ENCODE measurements at regions not wholly inside any gene's neighbourhood (a gene's known extent, or its start where the extent isn't known, plus 50 kb on each side); places are given as distances from the start of the nearest gene placed in this dataset.

DNA sequence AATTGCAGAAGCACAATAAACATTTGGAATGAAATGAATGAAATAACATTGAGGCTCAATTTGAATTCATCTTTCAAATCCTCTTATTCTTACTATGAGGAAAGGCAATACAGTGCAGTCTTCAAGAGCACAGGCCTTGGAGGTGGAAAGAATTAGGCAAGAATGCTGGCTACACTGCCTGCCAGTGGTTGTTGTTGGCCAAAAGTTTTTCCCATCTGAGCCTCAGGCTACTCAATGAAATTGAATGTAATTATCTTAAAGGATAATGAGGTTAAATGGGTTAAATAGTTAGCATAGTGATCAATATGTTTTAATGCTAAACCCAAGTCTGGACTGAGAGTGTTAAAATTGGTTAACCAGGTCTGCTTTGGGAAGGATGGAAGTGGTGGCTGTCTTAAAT is 140.9 kb downstream of the MBL2 start:
- Mint-ChIP-seq H3K4me1 (ENCODE audit: low read depth, unreplicated experiment) (no peaks in the 10 kb centered on the region), H3K36me3 (ENCODE audit: insufficient read depth, unreplicated experiment) (no peaks in the 10 kb centered on the region), H3K27ac (ENCODE audit: unreplicated experiment) (no peak overlapping the region), H3K9me3 (ENCODE audit: low read depth, unreplicated experiment) (no peaks in the 10 kb centered on the region), H3K27me3 (ENCODE audit: unreplicated experiment) (no peaks in the 10 kb centered on the region), H3K4me3 (ENCODE audit: low read depth, unreplicated experiment) (no peak overlapping the region)
- intact Hi-C loops (cut with micrococcal nuclease; ENCODE audit: unreplicated experiment): no loop called here
- CTCF ChIA-PET: no interaction called here
- BruUV-seq (replicated peaks): no TSS peak
- TF ChIP-seq, protein P1, sequence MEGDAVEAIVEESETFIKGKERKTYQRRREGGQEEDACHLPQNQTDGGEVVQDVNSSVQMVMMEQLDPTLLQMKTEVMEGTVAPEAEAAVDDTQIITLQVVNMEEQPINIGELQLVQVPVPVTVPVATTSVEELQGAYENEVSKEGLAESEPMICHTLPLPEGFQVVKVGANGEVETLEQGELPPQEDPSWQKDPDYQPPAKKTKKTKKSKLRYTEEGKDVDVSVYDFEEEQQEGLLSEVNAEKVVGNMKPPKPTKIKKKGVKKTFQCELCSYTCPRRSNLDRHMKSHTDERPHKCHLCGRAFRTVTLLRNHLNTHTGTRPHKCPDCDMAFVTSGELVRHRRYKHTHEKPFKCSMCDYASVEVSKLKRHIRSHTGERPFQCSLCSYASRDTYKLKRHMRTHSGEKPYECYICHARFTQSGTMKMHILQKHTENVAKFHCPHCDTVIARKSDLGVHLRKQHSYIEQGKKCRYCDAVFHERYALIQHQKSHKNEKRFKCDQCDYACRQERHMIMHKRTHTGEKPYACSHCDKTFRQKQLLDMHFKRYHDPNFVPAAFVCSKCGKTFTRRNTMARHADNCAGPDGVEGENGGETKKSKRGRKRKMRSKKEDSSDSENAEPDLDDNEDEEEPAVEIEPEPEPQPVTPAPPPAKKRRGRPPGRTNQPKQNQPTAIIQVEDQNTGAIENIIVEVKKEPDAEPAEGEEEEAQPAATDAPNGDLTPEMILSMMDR (IDR thresholded peaks at IDR 0.05; ENCODE audit: unreplicated experiment): no peak
- no peak for DNase-seq

DNA sequence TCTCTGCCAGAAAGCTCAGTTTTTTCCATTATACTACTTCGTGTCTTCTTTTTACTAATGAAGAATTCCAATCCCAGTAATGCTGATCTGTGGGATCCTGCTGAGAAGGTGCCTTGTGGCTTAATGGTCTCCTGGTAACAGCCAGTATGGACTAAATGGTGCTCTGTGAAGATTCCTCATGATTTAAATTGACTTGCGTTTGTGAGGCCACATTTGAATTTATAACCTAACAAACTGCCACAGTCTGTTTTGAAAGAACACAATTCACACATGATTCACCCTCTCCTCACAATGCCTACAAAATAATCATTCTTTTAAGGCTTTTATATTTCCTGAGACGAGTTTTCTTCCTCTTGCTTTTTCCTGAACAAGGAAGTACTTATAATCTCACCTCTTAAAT is 140.0 kb downstream of the MBL2 start:
- CTCF ChIA-PET: no interaction called here
- Mint-ChIP-seq H3K4me1 (ENCODE audit: low read depth, unreplicated experiment) (peaks cover 7% of the 10 kb centered on the region), H3K27ac (ENCODE audit: unreplicated experiment) (no peak overlapping the region), H3K27me3 (ENCODE audit: unreplicated experiment) (no peaks in the 10 kb centered on the region), H3K9me3 (ENCODE audit: low read depth, unreplicated experiment) (no peaks in the 10 kb centered on the region), H3K36me3 (ENCODE audit: insufficient read depth, unreplicated experiment) (no peaks in the 10 kb centered on the region), H3K4me3 (ENCODE audit: low read depth, unreplicated experiment) (no peak overlapping the region)
- intact Hi-C loops (cut with micrococcal nuclease; ENCODE audit: unreplicated experiment): no loop called here
- TF ChIP-seq, protein P1 (IDR thresholded peaks at IDR 0.05; ENCODE audit: unreplicated experiment): no peak
- no TSS peak for BruUV-seq (replicated peaks)
- DNase-seq: no peak

DNA sequence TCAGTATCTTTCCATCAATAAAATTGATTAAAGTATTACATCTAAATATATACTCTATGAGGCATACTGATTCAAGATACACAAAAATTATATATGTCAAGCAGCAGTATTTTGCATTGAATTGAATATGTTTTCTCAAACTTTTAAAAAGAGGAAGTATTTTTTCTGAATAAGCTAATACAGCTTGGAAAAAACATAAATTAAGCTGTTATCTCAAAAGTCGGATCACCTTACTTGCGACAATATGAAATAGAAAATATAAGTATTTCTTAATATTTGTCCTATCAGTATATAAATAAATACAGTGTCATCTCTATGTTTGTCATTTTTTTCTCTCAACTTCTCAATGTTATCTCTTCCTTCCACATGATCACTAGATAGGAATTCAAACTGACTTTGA is 139.3 kb downstream of the MBL2 start:
- CTCF ChIA-PET: no interaction called here
- TF ChIP-seq, protein P1 (IDR thresholded peaks at IDR 0.05; ENCODE audit: unreplicated experiment): no peak
- no peak overlapping the region for H3K27ac Mint-ChIP-seq (ENCODE audit: unreplicated experiment)
- H3K4me3 Mint-ChIP-seq (ENCODE audit: low read depth, unreplicated experiment): no peak overlapping the region
- no peaks in the 10 kb centered on the region for H3K9me3 Mint-ChIP-seq (ENCODE audit: low read depth, unreplicated experiment)
- no peaks in the 10 kb centered on the region for H3K27me3 Mint-ChIP-seq (ENCODE audit: unreplicated experiment)
- no TSS peak for BruUV-seq (replicated peaks)
- intact Hi-C loops (cut with micrococcal nuclease; ENCODE audit: unreplicated experiment): no loop called here
- H3K4me1 Mint-ChIP-seq (ENCODE audit: low read depth, unreplicated experiment): peaks cover 10% of the 10 kb centered on the region
- H3K36me3 Mint-ChIP-seq (ENCODE audit: insufficient read depth, unreplicated experiment): no peaks in the 10 kb centered on the region
- DNase-seq: no peak

DNA sequence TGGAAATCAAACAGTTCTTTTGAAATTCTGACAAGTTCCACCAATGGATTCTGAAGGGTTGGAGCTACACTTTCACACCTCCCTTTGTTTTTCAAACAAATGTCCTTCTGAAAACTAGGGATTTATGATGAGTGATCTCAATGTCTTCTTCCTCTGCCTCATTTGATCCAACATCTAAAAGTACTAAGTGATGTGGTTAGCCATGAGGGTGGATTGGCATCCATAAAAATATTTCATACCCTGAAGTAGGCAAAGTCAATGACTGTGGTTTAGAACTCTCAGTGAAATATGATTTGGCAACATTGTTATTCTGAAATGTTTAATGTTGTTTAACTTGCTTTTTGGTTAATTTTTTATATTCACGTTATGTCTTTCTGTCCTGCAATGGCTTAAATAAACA is 136.9 kb downstream of the MBL2 start:
- DNase-seq: no peak
- intact Hi-C loops (cut with micrococcal nuclease; ENCODE audit: unreplicated experiment): loop anchor here (2.0 to 5.0 kb wide), 2 partner anchors 38 to 327 kb away; no protein-coding TSS in a partner anchor
- CTCF ChIA-PET: no interaction called here
- H3K36me3 Mint-ChIP-seq (ENCODE audit: insufficient read depth, unreplicated experiment): no peaks in the 10 kb centered on the region
- H3K27ac Mint-ChIP-seq (ENCODE audit: unreplicated experiment): no peak overlapping the region
- TF ChIP-seq, protein P1 (IDR thresholded peaks at IDR 0.05; ENCODE audit: unreplicated experiment): no peak
- BruUV-seq (replicated peaks): no TSS peak
- H3K4me1 Mint-ChIP-seq (ENCODE audit: low read depth, unreplicated experiment): peaks cover 31% of the 10 kb centered on the region
- no peaks in the 10 kb centered on the region for H3K9me3 Mint-ChIP-seq (ENCODE audit: low read depth, unreplicated experiment)
- H3K4me3 Mint-ChIP-seq (ENCODE audit: low read depth, unreplicated experiment): no peak overlapping the region
- no peaks in the 10 kb centered on the region for H3K27me3 Mint-ChIP-seq (ENCODE audit: unreplicated experiment)
